ENCODE measurements at regions not wholly inside any gene's neighbourhood (a gene's known extent, or its start where the extent isn't known, plus 50 kb on each side); places are given as distances from the start of the nearest gene placed in this dataset.

GRCh38 chr3:87771337-87772192 lies 287.2 kb downstream of the CGGBP1 start (continued):
- TF ChIP-seq CTCF (IDR thresholded peaks at IDR 0.05 in 2 of 3, conservative IDR thresholded peaks at IDR 0.05 in 1 of 3; ENCODE audit: insufficient read depth in 2 of 3, low read depth in 1 of 3, low read length in 3 of 3) (peak; percentile 59 to 73 (median 61)), SRF (CRISPR knock-in tag; IDR thresholded peaks at IDR 0.05) (no peak), RBM39 (optimal IDR thresholded peaks at IDR 0.05; ENCODE audit: low read depth, low read length) (no peak), RBBP5 (IDR thresholded peaks at IDR 0.05; ENCODE audit: borderline replicate concordance, insufficient read depth, low read length, poor library complexity, severe bottlenecking) (no peak), ZKSCAN8 (CRISPR knock-in tag; IDR thresholded peaks at IDR 0.05) (no peak), ZNF609 (CRISPR knock-in tag; IDR thresholded peaks at IDR 0.05; ENCODE audit: borderline replicate concordance) (no peak), CC2D1A (IDR thresholded peaks at IDR 0.05) (0 out of 2 replicates have a peak, but pooled peaks have one; percentile 22), L3MBTL2 (IDR thresholded peaks at IDR 0.05) (no peak), ZFP36 (IDR thresholded peaks at IDR 0.05; ENCODE audit: low read depth, low read length, partially characterized antibody) (no peak), CBX5 (IDR thresholded peaks at IDR 0.05; ENCODE audit: borderline replicate concordance, low read depth) (no peak), CEBPZ (IDR thresholded peaks at IDR 0.05; ENCODE audit: borderline replicate concordance, low read depth, low read length) (no peak)
- TF ChIP-seq, protein P1, sequence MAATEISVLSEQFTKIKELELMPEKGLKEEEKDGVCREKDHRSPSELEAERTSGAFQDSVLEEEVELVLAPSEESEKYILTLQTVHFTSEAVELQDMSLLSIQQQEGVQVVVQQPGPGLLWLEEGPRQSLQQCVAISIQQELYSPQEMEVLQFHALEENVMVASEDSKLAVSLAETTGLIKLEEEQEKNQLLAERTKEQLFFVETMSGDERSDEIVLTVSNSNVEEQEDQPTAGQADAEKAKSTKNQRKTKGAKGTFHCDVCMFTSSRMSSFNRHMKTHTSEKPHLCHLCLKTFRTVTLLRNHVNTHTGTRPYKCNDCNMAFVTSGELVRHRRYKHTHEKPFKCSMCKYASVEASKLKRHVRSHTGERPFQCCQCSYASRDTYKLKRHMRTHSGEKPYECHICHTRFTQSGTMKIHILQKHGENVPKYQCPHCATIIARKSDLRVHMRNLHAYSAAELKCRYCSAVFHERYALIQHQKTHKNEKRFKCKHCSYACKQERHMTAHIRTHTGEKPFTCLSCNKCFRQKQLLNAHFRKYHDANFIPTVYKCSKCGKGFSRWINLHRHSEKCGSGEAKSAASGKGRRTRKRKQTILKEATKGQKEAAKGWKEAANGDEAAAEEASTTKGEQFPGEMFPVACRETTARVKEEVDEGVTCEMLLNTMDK (IDR thresholded peaks at IDR 0.05; ENCODE audit: borderline replicate concordance, insufficient read depth, low read depth, low read length, poor library complexity, severe bottlenecking), result peak; percentile 19
